Epithelial cell of proximal tubule (primary cell): ENCODE measurements at regions not wholly inside any gene's neighbourhood (a gene's known extent, or its start where the extent isn't known, plus 50 kb on each side); places are given as distances from the start of the nearest gene placed in this dataset.

Source experiments
- DNase-seq: peaks from one replicate; pipeline ENCODE4 v3.0.0-alpha.2; 2011; ENCODE audit warnings: low read depth
- H3K4me3 ChIP-seq: 2 replicates; pipeline ENCODE4 v1.5.1; 2011; ENCODE audit warnings: low read depth, mild to moderate bottlenecking, low read length
- CTCF ChIP-seq: conservative IDR thresholded peaks from 2 replicates; pipeline ENCODE4 v1.5.1; 2012; ENCODE audit warnings: low read depth, mild to moderate bottlenecking, low read length

- TF ChIP-seq CTCF: no peak
- DNase-seq: no peak
- no peak overlapping the region for H3K4me3 ChIP-seq
Observed at GRCh38 chr2:74735009-74735408, 81.0 kb downstream of the SEMA4F start.

GRCh38 chr2:74735564-74735963, 81.5 kb downstream of the SEMA4F start:
- no peak for DNase-seq
- TF ChIP-seq CTCF: no peak
- no peak overlapping the region for H3K4me3 ChIP-seq

- TF ChIP-seq CTCF: no peak
- no peak overlapping the region for H3K4me3 ChIP-seq
- DNase-seq: no peak
Observed at GRCh38 chr2:74736589-74736988, 82.5 kb downstream of the SEMA4F start.

GRCh38 chr2:74738586-74738985, 84.5 kb downstream of the SEMA4F start:
- no peak overlapping the region for H3K4me3 ChIP-seq
- TF ChIP-seq CTCF: no peak
- no peak for DNase-seq

DNA sequence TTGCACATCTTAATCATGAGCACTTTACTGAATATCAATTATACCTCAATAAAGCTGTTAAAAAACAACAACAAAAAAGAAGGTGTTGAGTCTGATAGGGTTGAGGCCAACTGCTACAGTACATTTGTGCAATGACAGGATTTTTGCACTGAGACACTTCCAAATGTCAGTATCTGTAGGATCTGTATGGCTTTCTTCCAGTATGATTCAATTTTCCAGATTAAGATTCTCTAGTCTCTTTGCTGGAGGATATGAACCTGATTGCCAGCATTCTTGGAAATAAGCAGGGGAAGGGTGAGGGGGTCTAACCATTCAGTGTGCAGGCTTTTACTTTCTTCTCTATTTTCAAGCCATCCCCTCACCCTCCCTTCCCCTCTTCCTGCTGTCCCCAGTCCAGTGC, 85.1 kb downstream of the SEMA4F start:
- no peak for DNase-seq
- no peak overlapping the region for H3K4me3 ChIP-seq
- TF ChIP-seq CTCF: no peak

DNA sequence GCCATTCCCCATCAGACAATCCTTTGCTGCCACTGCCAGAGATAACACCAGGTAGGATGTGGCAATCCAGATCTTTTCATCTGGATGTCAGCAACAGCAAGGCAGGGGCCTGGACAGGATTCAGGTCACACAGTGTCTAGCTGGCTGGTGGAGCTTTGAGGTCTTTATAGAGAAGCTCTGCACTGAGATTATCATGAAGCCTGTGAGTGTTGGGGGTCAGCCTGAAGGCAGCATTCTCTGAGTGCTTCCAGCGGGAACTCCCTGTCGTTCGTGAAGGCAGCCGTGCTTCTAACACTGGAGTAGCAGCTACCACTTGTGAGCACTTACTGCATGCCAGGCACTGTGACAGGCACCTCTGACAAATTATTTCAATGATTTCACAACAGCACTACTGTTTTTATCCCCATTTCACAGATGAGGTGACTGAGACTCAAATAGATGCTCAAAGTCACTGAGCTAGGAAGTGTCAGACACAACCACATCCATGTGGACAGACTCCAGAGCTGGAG, 85.7 kb downstream of the SEMA4F start:
- no peak for TF ChIP-seq CTCF
- DNase-seq: no peak
- no peak overlapping the region for H3K4me3 ChIP-seq

- no peak for DNase-seq
- no peak for TF ChIP-seq CTCF
- H3K4me3 ChIP-seq: no peak overlapping the region
Observed at GRCh38 chr2:74740395-74740740, 86.3 kb downstream of the SEMA4F start.
